ENCODE measurements at regions not wholly inside any gene's neighbourhood (a gene's known extent, or its start where the extent isn't known, plus 50 kb on each side); places are given as distances from the start of the nearest gene placed in this dataset.
"Not testable (repeated sequence)": the region's sequence is repeated elsewhere in the genome, so short reads cannot be mapped to it uniquely, and the experiment has no call there.

DNA sequence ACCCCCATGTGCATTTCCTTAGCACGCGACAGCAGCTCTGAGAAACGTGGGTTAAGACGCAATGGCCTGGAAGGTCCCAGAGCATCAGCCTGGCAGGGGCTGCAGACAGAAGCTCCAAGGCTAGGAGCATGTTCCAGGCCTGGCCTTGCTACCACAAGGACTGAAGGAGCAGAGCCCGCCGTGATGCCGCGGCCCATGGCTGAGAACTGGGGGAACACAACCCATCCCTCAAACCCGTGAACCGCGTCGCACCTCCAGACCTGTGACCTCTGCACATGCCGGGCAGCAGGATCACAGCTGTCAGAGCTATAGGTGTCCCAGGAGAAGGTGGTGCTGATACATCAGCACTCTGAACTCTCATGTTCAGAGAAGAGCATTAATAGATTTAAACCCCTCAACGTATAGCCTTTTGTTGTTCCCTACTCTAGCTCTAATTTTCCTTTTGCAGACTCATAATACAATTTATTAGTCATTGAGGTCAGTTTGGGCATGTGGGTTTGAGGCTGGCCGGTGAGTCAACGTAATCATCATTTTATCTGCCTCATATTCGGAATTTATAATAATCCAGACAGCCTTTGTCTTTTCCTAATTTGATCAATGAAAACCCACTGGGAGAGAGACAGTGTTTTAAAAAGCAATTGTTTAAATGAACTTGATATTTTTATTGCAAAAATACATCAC, 222.5 kb upstream of the TCERG1L start:
- DNase-seq, result no peak

DNA sequence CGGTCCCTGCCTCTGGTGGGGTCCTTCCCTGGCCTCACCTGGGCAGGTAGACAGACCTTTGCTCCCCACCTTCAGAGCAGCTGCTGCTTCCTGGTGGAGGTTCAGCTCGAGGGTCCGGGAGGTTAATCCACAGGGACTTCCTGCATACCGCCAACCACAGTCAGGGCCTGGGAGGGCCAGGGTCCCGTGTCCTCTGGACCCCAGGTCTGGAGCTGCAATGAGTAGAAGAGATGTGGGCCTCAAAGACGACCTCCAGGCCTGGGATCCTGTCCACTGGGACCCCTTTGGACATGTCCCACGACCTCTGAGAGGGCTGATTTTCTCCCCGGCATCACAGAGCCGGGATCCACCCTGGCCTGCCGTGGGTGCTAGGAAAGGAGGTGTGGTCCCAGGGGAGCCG, 223.3 kb upstream of the TCERG1L start:
- DNase-seq, result no peak

DNA sequence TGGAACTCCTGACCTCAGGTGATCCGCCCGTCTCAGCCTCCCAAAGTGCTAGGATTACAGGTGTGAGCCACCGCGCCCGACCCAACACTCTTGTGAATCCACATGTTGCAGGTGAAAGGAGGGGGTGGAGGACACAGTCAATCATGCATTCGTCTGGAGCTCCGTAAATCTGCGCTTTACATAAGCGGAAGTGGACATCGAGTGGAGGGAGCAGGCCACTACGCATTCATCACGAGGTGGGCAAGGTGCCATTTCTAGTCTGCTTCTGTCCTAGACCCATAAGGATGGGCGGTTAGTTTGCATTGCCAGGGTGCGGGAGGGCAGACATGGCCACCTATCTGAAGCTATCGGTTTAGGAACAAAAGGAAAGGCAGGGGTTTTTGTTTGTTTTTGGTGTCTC, 225.2 kb upstream of the TCERG1L start:
- no peak for DNase-seq

DNA sequence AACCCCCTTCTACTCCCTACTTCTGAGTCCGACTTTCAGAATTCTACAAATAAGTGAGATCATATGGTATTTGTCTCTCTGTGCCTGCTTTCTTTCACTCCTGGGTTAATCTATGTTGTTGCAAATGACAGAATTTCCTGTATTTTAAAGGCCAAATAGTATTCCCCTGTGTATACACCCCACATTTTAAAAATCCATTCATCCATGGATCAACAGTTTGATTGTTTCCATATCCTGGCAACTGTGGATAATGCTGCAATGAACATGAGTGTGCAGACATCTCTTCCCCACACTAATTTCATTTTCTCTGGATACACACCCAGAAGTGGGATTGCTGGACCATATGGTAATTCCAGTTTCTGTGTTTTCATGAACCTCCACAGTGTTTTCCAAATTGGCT, 225.8 kb upstream of the TCERG1L start:
- DNase-seq, result no peak

DNA sequence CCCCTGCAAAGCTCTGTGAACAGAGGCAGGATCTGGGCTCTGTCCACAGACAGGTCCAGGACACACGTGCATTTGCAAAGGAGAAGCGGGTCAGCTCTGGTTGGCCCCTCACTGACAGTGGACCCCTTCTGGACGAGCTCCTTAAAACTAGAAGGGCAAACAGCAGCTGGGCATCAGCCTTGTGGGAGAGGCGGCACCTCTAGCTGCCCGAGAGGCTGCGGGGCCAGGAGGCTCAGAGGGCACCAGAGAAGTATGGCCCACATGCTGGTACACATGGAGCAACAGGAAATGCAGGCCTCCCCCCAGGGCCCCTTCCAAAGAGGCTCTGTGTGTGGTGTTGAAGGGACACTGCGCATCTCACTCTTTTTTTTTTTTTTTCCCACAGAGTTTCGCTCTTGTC, 233.0 kb upstream of the TCERG1L start:
- DNase-seq, result no peak

DNA sequence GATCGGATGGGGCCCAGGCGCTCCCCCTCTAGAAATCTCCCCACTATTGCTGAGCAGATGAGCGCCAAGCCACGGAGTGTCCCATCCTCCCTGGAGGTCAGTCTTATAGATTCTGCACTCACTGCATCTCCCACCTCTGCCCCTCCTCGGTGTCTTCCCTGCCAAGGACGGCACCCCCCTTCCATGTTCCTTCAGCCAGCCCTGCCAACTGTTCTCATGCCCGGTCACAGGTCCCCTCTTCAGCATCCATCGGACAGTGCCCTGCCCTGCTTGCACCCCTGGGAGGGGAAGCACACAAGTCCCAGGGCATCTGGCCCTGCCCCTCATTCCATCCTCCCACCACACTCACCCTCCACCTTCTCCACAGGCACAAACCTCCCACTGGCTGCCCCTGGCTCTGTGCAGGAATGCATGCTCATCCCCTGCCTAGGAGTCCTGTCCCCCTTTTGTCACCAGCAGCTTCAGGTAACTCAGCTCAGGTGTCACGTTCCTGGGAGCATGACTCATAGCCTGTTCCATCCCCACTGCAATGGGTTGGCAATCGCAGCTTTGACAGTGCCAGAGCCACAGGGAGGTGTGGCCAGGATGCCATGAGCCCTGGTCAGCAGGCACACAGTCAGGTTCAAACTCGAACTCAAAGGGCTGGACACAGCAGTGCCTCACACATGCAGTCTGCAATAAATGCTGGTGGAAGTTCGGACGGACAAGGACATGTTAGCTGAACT, 234.7 kb upstream of the TCERG1L start:
- DNase-seq, result no peak

DNA sequence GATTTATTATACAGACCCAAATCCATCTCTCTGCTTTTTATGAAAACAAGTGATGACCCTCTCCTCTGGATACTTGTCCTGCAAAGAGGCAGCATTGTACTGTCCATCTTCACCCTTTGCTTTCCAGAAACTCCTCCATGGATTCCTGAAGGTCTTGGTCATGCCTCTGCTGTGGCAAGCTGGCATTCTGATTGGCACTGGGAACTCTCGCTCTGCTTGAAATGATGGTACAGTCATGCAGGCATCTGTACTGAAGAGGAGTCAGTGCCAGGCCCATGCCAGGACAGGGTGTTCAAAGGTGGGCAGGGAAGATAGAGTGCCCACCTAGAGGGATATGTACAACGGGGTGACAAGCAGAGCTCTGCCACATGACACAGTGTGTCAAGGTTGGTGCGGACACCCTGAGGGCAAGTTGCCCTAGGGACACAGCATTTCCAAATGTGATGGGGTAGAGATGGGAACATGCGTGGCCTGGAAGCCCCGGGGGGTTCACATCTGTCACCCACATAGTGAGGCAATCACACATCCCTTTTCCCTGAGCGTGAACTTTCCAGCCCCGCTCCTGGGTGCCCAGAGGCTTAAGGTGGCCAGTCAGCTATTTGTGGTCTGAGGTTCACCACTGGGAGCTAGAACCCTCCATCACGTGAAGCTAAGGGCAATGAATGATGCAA, 235.7 kb upstream of the TCERG1L start:
- DNase-seq, result no peak

DNA sequence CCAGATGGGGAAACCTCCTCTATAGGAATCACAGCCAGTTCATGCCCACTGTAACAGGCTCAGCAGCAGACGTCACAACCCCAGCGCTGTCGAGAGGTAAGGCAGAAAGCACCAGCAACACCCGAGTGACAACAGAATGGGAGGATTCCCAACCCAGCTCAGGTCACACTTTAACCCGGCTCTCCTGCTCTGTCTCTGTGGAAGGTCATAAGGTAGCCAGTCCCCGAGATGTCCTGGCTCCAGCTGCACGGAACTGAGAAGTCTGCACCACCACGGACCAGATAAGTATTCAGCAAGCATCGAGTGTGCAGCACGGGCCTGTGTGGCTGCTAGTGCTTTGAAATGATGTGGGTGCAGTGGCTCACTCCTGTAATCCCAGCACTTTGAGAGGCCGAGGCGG, 236.7 kb upstream of the TCERG1L start:
- no peak for DNase-seq

DNA sequence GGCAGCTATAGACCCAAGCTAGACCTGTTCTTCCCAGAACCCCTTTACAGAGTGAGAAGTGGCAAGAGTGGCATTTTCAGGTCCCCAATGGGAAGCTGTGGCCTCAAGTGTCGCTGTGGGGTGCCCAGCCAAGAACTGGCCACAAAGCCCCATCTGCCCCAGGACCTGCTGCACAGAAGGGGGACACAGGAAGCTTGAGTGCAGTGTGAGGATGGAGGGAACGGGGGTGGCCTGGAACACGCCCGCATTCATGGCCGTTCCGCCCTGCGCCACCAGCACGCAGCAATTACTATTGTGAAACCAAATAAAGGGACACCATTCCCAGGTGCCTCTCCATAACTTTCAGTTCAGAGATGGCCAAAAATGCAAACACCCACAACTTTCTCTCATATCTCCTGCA, 237.6 kb upstream of the TCERG1L start:
- DNase-seq, result no peak

DNA sequence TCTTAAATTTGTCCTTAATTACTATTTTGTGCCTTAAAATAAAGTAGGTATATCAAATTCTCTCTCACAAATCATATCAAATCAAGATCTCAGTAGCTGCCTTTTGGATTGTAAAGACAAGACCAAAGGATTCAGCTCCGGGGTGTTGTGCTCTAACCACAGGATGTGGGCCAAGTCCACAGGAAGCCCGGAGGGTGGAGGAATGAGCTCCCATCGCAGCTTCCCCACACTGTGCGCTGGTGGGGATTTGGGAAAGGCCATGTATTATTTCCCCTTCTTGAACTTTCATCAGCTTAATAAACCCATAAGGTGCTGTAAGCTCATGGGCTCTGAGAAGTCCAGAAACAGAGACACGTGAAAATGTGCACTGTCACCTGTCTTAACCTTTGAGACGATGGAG, 241.6 kb upstream of the TCERG1L start:
- DNase-seq, result no peak

DNA sequence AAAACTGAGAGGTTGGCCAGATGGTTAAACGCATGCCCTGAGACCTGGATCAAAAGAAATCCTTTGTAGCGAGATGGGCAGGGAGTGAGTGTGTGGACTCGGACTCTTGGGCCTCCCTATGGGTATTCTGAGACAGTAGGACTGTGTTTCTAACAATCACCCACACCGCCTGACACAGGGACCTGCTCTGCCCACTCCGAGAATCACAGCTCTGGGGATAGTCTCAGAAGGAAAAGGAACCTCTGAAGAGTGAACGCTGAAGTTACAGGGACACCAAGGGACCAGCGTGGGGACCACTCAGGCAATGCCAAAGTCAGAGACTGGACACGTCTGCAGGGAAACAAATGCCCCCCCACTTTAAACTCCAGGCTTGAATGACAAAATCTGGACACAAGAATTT, 242.1 kb upstream of the TCERG1L start:
- DNase-seq, result no peak

DNA sequence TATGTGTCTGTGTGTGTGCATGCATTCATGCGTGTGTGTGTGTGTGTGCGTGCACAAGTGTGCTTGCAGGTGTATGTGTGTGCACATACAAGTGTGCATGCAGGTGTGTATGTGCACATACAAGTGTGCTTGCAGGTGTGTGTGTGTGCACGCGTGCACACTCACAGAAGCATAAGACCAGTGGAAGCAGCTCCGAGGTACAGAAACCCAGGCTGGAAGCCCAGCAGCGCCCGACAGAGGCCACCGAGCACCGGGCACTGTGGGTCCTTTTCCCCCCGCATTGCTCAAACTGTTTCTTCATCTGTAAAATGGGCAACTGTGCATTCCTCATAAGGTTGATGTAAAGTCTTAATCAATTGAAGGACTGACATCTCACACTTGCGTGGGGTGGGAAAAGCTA, 243.3 kb upstream of the TCERG1L start:
- no peak for DNase-seq

DNA sequence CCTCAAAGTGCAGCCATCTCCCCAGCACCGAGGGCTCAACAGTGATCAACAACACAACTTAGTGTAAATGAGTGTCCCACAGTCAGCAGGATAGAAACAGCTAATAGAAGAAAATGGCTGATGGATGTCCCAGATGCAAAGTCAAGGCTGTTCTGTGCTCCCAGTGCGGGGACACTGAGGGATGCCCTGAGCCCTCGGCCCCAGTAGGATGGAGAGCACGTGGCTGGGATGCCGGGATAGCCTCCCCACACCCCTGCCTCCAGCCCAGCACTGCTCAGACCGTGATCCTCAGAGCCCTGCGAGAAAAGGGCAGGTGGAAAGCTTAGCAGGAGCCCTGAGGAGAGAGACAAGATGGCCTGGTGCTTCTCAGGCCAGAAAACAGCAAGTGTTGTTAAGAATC, 243.9 kb upstream of the TCERG1L start:
- no peak for DNase-seq

DNA sequence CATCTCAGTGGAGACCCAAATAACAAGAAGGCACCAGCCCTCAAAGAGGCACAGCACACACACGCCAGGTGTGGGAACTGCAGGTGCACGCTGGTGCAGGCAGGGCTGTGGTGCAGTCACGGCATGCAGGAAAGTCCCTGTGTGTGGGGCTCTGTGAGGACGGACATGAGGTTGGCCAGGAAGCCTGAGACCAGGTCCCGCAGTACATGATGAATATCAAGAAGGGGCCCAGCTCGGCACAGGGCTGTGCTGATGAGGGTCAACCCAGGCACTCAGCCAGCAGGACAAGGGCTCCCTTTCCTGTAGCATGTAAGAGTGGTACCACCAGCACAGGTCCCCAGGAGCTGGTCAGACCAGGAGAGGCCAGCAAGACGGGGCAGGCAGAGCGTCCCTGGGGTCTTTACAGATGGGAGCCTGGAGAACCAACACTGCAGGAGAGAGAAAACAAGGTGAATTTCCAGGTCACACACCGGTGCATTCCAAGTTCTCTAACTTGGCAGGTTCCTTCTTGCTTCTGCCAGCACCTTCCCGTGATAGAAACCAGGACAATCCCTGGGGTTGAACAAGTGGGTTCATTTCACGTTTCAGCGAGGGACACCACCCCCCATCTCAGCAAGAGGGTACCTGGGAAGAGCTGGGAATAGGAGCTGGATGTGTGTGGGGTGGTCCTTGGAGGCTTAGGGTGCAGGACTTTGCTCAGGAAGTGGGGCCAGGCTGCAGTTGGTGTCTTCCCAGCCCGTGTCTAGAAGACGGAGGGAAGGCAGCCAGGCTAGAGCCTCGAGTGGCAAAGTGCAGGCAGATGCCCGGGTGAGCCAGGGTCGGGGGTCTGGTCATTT, 244.8 kb upstream of the TCERG1L start:
- DNase-seq, result no peak

DNA sequence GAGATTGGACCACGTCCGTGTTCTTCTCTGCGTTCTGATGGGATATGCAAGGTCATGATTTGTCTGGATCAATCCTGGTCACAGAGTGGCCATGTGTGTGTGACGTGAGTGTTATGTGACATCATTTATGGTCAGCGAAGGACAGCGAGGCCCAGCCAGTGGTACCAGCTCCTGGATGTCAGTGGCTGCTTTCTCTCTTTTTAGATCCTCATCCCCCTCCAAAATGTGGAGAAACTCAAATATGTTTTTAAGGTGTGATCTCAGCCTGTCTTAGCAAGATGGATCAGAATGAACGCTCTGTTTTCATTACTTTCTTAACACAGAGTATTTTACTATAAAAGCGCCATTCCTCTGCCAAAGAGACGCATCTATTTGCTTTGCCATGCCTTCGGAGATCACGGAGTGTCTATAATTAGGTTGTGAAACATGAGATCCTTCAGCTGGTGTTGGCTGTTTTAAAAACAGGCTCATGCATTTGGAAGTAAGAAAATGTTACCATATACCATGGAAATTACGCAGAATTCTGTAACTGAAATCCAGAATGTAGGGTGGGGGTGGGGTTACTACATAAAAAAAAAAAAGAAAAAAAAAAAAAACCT, 245.5 kb upstream of the TCERG1L start:
- DNase-seq, result no peak

DNA sequence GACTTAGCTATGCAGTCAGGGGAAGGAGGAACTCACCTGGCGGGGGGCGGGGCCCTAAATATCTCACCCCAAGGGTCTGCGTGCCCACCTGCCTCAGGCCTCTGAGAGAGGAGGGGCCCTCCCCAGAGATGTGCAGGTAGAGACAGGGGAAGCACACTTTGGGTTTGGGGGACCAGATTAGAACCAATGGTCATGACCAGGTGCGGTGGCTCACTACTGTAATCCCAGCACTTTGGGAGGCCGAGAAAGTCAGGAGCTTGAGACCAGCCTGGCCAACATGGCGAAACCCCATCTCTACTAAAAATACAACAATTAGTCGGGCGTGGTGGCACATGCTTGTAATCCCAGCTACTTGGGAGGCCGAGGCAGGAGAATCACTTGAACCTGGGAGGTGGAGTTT, 246.4 kb upstream of the TCERG1L start:
- not testable (repeated sequence) for DNase-seq

DNA sequence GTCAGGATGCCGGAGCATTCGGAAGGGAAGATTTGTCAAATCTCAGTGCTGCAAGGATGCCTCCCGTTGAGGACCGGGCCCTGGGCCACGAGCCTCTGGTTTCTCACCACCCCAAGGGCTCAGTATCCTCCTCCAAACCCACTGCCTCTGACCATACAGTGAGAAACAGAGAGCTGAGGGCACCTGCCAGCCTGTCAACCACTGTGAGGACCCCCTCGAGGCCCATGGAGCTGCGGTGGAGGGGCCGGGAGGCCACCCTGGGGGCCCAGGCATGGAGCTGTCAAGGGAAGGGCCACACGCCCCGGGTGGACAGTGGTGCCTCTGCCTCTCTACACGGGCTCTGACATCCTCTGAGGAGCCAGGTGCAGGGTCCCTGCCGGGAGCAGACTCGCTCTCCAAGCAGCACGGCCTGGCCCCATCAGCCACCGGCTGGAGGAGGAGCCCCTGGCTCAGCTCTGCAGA, 248.0 kb upstream of the TCERG1L start:
- no peak for DNase-seq

DNA sequence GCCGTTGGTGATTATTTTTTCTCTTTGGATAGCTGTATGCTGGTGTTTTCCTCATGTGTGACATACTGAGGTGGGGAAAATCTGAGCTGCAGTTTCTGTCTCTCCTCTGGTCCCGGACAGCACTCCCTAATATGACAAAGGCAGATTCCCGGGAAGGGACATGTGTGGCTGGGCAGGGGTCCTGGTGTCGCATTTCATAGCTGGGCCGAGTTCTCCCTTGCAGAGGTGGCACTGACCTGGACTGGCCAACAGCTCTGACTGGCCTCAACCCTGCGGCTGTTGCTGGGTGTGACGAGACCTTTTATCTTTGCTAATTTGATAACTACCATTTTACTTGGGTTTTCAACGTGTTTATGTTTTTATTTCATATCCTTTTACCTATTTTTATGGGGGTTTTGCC, 248.6 kb upstream of the TCERG1L start:
- DNase-seq, result no peak

DNA sequence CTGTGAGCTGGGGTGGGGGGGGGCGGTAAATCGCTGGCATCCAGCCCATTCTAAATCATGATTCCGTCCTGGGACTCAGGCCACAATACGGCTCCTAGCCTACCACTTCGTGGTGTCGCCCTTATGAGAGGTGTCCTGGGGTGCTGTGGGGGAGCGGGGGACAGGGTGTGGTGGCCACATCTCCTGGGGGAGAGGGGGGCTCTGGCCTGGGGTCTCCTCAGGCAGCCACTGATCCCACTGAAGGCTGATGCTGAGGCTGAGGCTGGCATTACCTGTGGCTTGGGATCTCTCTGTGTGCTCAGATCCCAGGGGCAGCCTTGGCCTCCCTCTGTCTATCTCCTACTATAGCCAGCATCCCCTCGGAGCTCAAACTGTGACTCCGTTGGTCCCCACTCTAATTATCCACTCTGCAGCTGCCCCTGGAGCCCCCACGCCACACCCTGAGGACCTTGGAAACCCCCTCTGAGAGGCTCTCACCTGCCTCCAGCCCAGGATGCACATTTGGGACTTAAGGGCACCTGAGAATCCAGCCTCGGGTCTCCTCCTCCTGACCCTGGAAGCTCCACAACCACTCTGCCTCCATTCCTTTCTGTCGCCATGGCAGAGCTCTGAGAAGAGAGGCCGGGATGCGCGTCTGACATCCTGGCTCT, 249.3 kb upstream of the TCERG1L start:
- no peak for DNase-seq

DNA sequence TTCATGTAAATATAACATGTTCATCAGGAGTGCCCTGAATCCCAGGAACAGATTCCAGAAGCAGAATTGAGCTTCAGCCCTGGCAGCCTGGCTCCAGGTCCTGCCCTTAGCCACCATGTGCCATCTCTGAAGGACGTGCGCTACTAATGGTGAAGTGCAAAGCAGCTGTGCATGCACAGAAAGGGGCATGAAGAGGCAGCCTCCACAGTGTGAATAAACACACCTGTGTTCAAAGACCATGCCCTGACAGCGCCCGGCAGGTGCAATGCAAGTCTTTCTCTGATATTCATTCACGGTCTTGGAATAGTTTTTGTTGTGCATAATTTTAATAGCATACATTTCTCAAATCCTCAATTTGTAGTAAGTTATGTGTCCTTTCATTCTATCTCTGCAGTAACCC, 250.4 kb upstream of the TCERG1L start:
- no peak for DNase-seq

DNA sequence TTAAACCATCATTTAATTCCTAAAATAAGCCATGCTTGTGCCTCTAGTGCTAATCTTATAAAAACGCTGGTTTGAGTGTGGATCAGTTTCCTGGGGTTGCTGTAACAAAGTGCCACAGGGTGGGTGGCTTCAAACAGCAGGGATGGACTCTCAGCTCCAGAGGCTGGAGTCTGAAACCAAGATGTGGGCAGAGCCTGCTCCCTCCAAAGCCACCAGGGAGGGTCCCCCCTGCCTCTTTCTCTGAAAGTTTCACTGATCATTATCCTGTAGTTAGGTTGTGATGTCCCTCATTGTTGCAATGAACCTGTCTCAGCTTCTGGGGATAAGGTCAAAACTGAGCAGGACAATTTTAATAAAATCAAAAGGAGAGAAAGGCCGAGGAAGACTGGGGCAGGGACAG, 251.9 kb upstream of the TCERG1L start:
- no peak for DNase-seq

Measured in EL (cell line).